SH-SY5Y (cell line): ENCODE measurements at regions not wholly inside any gene's neighbourhood (a gene's known extent, or its start where the extent isn't known, plus 50 kb on each side); places are given as distances from the start of the nearest gene placed in this dataset.

Experiments
- GATA2 ChIP-seq: IDR thresholded peaks from 2 replicates; pipeline ENCODE4 v1.6.1; 2011; ENCODE audit warnings: mild to moderate bottlenecking, low read depth, low read length
- GATA3 ChIP-seq: IDR thresholded peaks from 2 replicates; pipeline ENCODE4 v1.6.1; 2011; ENCODE audit warnings: low read depth, mild to moderate bottlenecking, low read length, moderate library complexity

DNA sequence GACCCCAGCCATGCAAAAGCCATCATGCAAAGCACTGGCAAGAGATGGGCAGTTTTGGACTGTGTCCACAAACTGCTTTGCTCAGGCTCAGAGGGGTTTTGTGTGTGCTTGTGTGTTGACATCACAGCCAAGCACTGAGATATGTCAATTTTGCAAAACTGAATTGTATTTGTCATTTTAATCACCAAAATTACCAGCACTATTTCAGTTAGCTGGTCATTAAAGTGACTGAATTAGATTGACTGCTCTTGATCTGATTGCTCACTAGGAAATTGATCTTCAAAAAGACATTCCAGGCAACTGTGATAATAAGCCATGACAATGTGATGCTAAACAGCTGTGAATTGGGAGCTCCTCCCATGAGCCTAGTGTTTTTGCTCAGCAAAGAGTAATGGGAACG, 337.3 kb upstream of the GNPDA2 start:
- TF ChIP-seq GATA3 = peak; percentile 51; the same call in 1 of the 2 replicates
- peak; percentile 69; the same call in 1 of the 2 replicates for TF ChIP-seq GATA2
